IPS-18c (cell line): ENCODE measurements at regions not wholly inside any gene's neighbourhood (a gene's known extent, or its start where the extent isn't known, plus 50 kb on each side); places are given as distances from the start of the nearest gene placed in this dataset.
"Not testable (repeated sequence)": the region's sequence is repeated elsewhere in the genome, so short reads cannot be mapped to it uniquely, and the experiment has no call there.

Experiments
- H3K4me3 ChIP-seq: 2 replicates; pipeline ENCODE4 v1.7.0; 2013; ENCODE audit warnings: low read depth, mild to moderate bottlenecking, low read length, moderate library complexity; ENCODE audit not compliant: insufficient read depth
- H3K9me3 ChIP-seq: one replicate; pipeline ENCODE4 v1.6.1; 2013; ENCODE audit warnings: mild to moderate bottlenecking, low read length, moderate library complexity; ENCODE audit not compliant: control insufficient read depth, insufficient read depth

- no peak overlapping the region for H3K4me3 ChIP-seq
- H3K9me3 ChIP-seq, result no peaks in the 10 kb centered on the region
These were observed 233.5 kb downstream of the XPNPEP1 start for GRCh38 chr10:109689785-109690184.

DNA sequence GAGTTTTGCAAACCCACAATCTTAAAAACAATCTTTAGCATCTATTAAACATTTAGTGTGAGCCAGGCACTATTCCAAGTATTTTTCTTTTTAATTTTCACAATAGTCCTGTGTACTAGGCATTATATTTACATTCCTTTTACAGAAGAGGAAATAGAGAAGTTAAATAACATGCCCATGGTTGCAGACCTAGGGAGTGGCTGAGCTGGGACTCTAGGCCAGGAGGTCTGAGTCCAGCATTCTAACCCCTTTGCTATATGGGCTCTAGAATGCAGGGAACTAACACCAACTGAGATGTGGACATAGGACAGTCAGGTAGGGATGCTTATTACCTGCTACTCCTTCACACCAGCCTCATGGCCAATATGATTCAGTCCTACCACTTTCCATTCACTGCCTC lies 243.8 kb downstream of the XPNPEP1 start:
- H3K9me3 ChIP-seq, result no peaks in the 10 kb centered on the region
- no peak overlapping the region for H3K4me3 ChIP-seq

- Histone ChIP-seq H3K4me3 (no peak overlapping the region), H3K9me3 (no peaks in the 10 kb centered on the region)
These were observed 244.5 kb downstream of the XPNPEP1 start for GRCh38 chr10:109678857-109679256.

GRCh38 chr10:109676703-109677102 lies 246.6 kb downstream of the XPNPEP1 start:
- Histone ChIP-seq H3K9me3 (no peaks in the 10 kb centered on the region), H3K4me3 (no peak overlapping the region)

- no peak overlapping the region for H3K4me3 ChIP-seq
- no peaks in the 10 kb centered on the region for H3K9me3 ChIP-seq
These were observed 254.6 kb downstream of the XPNPEP1 start for GRCh38 chr10:109668703-109669102.

DNA sequence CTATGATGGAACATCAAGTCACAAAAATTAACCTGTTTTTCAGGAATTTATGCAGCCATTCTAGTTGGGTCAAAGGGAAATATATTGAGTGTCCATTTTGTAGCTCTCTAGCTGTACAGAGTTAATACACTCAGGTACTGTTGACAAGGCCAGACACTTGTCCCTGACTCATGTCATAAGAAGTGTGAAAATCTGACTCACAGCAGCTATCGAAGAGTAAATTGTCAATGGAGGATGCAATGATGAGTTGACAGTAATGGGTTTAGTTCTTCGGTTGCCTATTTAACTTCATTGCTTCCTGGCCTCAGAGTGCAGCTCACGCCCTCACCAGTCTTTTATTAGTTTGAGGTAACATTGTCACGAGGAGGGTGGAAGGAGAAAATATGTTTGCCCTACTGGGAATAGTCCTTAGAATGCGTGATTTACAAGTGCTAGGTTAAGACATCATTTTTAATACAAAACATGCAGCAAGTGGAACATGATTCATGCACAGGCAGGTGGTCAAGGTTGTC lies 255.1 kb downstream of the XPNPEP1 start:
- no peak overlapping the region for H3K4me3 ChIP-seq
- no peaks in the 10 kb centered on the region for H3K9me3 ChIP-seq

GRCh38 chr10:109665321-109665720 lies 258.0 kb downstream of the XPNPEP1 start:
- no peaks in the 10 kb centered on the region for H3K9me3 ChIP-seq
- no peak overlapping the region for H3K4me3 ChIP-seq

DNA sequence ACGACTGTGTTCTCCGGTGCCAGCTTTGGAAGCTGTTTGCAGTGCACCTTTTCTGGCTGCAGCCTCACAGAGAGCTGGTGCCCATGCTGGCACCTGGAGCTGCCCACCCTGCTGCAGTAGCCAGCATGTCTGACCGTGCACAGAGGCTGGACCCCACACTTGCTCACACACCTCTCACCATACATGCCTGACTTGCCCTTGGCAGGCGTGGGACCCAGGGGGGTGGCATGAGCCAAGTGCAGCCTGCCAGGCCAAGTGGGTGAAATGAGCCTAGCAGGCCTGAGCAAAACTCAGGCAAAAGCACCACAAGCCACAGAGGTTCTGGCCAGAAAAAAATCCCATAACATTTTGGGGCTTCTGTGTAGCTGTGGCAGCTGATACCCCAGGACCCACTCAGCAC lies 258.8 kb downstream of the XPNPEP1 start:
- no peaks in the 10 kb centered on the region for H3K9me3 ChIP-seq
- no peak overlapping the region for H3K4me3 ChIP-seq

DNA sequence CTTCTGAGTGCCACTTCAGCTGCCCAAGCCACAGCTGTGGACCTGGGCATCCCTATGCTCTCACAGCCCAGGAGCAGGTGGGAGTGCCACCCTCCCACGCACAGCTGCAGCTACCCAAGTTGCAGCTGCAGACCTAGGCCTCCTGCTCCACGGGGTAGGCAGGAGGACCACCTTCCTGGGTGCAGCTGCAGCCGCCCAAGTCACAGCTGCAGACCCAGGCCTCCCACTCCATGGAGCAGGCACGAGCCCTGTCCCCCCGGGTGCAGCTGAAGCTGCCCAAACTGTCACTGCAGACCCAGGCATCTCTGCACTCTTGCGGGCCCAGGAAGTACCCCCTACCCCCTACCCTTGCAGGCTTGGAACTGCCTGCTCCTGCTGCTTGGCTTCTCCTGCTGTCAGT lies 260.2 kb downstream of the XPNPEP1 start:
- Histone ChIP-seq H3K4me3 (no peak overlapping the region), H3K9me3 (no peaks in the 10 kb centered on the region)

DNA sequence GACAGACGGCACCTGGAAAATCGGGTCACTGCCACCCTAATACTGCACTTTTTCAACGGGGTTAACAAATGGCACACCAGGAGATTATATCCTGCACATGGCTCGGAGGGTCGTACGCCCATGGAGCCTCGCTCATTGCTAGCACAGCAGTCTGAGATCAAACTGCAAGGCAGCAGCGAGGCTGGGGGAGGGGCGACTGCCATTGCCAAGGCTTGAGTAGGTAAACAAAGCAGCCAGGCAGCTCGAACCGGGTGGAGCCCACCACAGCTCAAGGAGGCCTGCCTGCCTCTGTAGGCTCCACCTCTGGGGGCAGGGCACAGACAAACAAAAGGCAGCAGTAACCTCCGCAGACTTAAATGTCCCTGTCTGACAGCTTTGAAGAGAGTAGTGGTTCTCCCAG lies 270.7 kb downstream of the XPNPEP1 start:
- not testable (repeated sequence) for H3K4me3 ChIP-seq, H3K9me3 ChIP-seq

- H3K4me3 ChIP-seq, result no peak overlapping the region
- H3K9me3 ChIP-seq, result peaks cover 4% of the 10 kb centered on the region
These were observed 273.1 kb downstream of the XPNPEP1 start for GRCh38 chr10:109650228-109650627.

DNA sequence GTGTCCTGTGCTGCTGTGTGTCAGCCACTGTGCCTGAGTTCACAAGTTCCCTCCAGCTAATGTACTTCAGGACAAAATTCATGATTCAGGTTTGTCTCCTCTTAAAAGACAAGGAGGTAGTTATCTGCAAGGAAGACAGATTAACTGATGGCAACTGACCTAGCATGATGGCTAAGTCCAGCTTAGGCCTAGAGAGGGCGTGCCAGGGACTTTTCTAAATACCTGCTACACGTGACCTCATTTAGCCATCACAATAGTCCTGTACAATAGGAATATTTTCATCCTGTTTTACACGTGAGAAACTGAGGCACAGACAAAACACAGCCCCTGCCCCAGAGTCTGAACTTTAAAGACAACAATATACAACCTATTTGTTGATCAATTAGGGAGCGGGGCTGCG lies 275.7 kb downstream of the XPNPEP1 start:
- H3K4me3 ChIP-seq, result no peak overlapping the region
- peaks cover 2% of the 10 kb centered on the region for H3K9me3 ChIP-seq

- H3K4me3 ChIP-seq, result no peak overlapping the region
- no peaks in the 10 kb centered on the region for H3K9me3 ChIP-seq
These were observed 289.5 kb downstream of the XPNPEP1 start for GRCh38 chr10:109633846-109634245.

DNA sequence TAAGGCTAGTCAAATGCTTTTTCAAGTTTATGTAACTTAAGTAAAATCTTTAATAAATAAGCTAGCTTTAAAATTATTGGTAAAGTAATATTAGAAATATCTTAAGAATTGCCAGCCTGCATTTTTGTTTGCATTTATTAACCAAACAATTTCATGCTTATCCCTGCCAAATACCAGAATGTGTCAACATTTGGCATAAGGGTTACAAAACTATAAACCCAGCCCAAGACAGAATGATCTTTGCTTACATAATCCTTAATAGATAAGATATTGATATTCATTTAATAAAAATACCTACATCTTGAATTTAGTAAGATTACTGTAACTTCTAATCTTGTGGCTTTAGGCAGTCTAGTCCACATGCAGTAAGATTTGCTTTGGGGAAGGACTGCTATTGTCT lies 290.3 kb downstream of the XPNPEP1 start:
- not testable (repeated sequence) for H3K9me3 ChIP-seq, H3K4me3 ChIP-seq

- Histone ChIP-seq H3K4me3 (no peak overlapping the region), H3K9me3 (no peaks in the 10 kb centered on the region)
These were observed 298.4 kb downstream of the XPNPEP1 start for GRCh38 chr10:109624939-109625338.

- Histone ChIP-seq H3K4me3 (no peak overlapping the region), H3K9me3 (no peaks in the 10 kb centered on the region)
These were observed 300.7 kb downstream of the XPNPEP1 start for GRCh38 chr10:109622566-109622965.

GRCh38 chr10:109620396-109620795 lies 302.9 kb downstream of the XPNPEP1 start:
- H3K4me3 ChIP-seq, result no peak overlapping the region
- H3K9me3 ChIP-seq, result no peaks in the 10 kb centered on the region

GRCh38 chr10:109619914-109620313 lies 303.4 kb downstream of the XPNPEP1 start:
- H3K4me3 ChIP-seq, result no peak overlapping the region
- no peaks in the 10 kb centered on the region for H3K9me3 ChIP-seq

GRCh38 chr10:109618748-109619147 lies 304.6 kb downstream of the XPNPEP1 start:
- no peak overlapping the region for H3K4me3 ChIP-seq
- no peaks in the 10 kb centered on the region for H3K9me3 ChIP-seq
